ENCODE measurements at regions not wholly inside any gene's neighbourhood (a gene's known extent, or its start where the extent isn't known, plus 50 kb on each side); places are given as distances from the start of the nearest gene placed in this dataset.
"Not testable (repeated sequence)": the region's sequence is repeated elsewhere in the genome, so short reads cannot be mapped to it uniquely, and the experiment has no call there.

DNA sequence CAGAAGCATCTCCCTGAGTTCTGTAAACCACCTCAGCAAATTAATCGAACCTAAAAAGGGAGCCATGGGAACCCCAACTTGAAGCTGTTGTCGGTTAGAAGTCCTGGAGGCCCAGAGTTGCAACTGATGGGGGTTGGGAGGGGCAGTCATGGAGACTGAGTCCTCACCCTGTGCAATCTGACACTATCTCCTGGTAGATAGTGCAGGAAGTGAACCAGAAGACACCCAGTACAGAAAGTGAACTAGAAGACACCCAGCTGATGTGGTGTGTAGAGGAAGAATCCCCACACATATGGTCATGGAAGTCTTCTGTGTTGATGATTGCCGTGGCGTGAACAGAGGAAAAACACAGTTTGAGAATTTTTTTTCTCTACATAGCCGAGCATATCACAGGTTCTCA is 58.8 kb upstream of the SRRM3 start:
- H3K4me3 ChIP-seq (ENCODE audit: low read depth, low read length), result no peak overlapping the region
- TF ChIP-seq, protein P1, sequence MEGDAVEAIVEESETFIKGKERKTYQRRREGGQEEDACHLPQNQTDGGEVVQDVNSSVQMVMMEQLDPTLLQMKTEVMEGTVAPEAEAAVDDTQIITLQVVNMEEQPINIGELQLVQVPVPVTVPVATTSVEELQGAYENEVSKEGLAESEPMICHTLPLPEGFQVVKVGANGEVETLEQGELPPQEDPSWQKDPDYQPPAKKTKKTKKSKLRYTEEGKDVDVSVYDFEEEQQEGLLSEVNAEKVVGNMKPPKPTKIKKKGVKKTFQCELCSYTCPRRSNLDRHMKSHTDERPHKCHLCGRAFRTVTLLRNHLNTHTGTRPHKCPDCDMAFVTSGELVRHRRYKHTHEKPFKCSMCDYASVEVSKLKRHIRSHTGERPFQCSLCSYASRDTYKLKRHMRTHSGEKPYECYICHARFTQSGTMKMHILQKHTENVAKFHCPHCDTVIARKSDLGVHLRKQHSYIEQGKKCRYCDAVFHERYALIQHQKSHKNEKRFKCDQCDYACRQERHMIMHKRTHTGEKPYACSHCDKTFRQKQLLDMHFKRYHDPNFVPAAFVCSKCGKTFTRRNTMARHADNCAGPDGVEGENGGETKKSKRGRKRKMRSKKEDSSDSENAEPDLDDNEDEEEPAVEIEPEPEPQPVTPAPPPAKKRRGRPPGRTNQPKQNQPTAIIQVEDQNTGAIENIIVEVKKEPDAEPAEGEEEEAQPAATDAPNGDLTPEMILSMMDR (IDR thresholded peaks at IDR 0.05; ENCODE audit: borderline replicate concordance, insufficient read depth, low read depth, low read length), result no peak

DNA sequence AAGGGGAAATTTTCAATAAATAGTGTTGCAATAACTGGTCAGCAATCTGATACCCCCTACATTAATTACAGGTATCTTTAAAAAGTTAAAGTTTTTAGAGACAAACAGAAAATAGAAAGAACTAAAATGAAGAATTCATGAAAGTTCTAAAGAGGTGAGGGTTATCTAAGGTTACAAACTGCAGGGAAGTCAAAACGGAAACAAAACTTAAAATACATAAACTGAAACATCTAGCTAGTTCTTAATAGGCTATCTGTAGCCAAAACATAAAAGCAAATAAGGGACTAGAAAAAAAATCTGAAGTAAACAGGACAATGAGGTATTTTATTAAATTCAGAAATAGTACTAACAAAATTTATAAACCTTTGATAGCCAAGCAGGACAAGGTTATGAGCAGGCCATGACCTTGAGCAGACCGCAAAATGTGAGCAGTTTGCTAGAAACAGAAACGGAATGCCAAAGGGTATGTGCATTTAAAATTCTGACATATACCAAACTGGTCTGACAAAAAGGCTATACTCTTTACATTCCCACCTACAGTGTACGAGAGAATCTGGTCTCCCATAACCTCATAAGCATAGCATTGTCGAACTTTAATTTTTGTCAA is 56.9 kb upstream of the SRRM3 start:
- H3K4me3 ChIP-seq (ENCODE audit: low read depth, low read length), result not testable (repeated sequence)

DNA sequence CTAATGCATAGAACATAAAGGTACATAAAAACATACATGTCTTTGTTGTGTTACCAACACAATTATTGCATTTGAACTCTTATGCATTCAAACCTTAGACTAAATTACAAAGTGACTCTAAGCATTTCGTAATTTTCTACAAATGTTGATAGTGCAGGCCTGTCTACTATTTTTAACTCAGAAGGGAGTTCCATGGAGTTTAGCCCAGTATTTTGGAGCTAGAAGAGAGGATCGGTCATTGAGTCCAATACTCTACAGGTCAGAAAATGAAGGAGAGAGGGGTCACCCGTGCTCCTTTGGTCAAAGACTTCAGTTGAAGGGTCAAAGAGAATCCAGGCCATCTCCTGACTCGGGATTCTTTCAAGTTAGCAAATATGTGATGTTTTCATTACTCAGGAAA is 55.3 kb upstream of the SRRM3 start:
- TF ChIP-seq, protein P1 (IDR thresholded peaks at IDR 0.05; ENCODE audit: borderline replicate concordance, insufficient read depth, low read depth, low read length), result no peak
- H3K4me3 ChIP-seq (ENCODE audit: low read depth, low read length), result no peak overlapping the region

DNA sequence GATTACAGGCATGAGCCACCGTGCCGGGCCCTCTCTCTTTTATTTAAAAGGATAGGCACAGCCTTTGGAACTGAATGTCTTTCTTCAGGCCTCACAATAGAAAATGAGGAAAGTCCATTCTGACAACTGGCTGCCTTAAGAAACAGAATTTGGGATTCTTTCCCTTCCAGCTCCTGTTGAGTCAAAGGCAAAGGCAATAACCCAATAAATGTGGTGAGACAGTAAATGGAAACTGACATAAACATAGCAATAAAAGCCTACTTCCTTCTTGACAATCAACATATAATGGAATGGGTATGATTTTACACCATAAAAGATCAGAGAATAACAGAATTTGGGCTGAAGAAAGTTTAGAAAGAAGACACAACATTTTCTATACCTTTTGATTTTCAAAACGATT is 52.7 kb upstream of the SRRM3 start:
- not testable (repeated sequence) for H3K4me3 ChIP-seq (ENCODE audit: low read depth, low read length)

DNA sequence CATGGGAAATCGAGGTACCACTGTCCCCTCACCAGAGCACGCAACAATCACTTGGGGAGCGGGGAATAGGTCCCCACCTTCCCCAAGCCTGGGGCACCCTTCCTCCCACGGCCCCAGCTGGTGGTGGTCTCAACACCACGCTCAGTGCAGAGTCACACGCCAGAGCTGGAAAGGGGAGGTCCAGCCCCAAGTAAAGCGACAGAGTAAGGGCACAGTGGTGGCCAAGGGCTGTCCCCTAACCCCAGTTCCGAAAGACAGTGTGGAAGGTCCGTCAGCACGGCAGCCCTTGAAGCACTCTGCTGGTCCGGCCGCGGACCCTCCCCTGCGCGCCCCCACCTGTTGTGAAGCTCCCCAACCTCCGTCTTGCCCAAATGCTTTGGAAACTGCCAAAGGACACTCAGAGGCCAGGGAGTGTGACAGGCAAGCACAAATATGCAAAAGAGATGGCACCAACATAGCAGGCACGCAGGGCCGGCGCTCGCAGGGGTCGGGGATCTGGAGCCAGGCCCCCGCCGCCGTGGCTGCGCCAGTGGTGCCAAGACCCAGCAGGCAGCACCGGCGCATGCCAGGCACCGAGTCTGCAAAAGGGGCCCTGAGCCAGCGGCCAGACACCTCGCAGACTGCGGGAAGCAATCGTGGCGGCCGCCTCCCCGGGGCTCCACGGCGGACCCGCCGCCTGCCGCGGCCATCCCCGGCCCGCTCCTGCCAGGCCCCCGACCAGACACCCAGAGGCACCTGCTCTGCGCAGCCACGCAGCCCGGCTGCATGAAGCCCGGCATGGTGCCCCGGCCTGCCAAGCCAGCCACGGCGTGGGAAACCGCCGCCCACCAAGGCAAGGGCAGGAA is 51.6 kb upstream of the SRRM3 start:
- TF ChIP-seq, protein P1 (IDR thresholded peaks at IDR 0.05; ENCODE audit: borderline replicate concordance, insufficient read depth, low read depth, low read length), result no peak
- no peak overlapping the region for H3K4me3 ChIP-seq (ENCODE audit: low read depth, low read length)

Data from GM12875 (cell line).